Right cardiac atrium (tissue), 5 donors: ENCODE measurements at regions not wholly inside any gene's neighbourhood (a gene's known extent, or its start where the extent isn't known, plus 50 kb on each side); places are given as distances from the start of the nearest gene placed in this dataset.
"Not testable (repeated sequence)": the region's sequence is repeated elsewhere in the genome, so short reads cannot be mapped to it uniquely, and the experiment has no call there.

Experiments used
- ATAC-seq, 2 donors: fragments of 200-7000 bp; cut with Tn5 transposase; one replicate each; pipeline versions ENCODE4 v1.8.0 to v1.9.1; 2020; ENCODE audit warnings: moderate library complexity in 2 of 2, mild to moderate bottlenecking in 1 of 2
- DNase-seq, 3 donors: peaks; one replicate each; pipeline ENCODE4 v3.0.0-alpha.2; 2020
- H3K27ac ChIP-seq: one replicate; pipeline ENCODE4 v1.5.1; 2013; ENCODE audit warnings: mild to moderate bottlenecking, low read length, control low read depth, moderate library complexity
- H3K27me3 ChIP-seq: one replicate; pipeline ENCODE4 v1.6.1; 2013; ENCODE audit not compliant: control insufficient read depth, insufficient read depth
- H3K4me1 ChIP-seq: one replicate; pipeline ENCODE4 v1.6.1; 2013; ENCODE audit warnings: low read length; ENCODE audit not compliant: control insufficient read depth, insufficient read depth
- H3K4me3 ChIP-seq: one replicate; pipeline ENCODE4 v1.5.1; 2013; ENCODE audit warnings: low read length, control low read depth
- H3K9me3 ChIP-seq: one replicate; pipeline ENCODE4 v1.6.1; 2013; ENCODE audit warnings: low read length; ENCODE audit not compliant: control insufficient read depth
- WGBS: extraction: QIAGEN DNeasy Blood & Tissue Kit; methylation state at CpG from one replicate; pipeline ENCODE4 v1.1.7; 2013; 5-methylcytosine and 5-hydroxymethylcytosine counted together
- intact Hi-C, 4 donors: fragments of 100-400 bp; cut with DNase I; formaldehyde crosslinking; loops; one replicate each; pipeline versions ENCODE4 v1.11.0 to v1.14.0; 2022 to 2023
- donor health status: healthy with polysubstance abuse.
- donor health status: DM: no; HTN: yes; CAD: no.
- donor health status: DM: no; HTN: no; CAD: no.
- donor health status: DM: no; HTN: yes; CAD: no; lungs with severe emphysema.
- donor health status: DM: yes; HTN: yes; CAD: no.

DNA sequence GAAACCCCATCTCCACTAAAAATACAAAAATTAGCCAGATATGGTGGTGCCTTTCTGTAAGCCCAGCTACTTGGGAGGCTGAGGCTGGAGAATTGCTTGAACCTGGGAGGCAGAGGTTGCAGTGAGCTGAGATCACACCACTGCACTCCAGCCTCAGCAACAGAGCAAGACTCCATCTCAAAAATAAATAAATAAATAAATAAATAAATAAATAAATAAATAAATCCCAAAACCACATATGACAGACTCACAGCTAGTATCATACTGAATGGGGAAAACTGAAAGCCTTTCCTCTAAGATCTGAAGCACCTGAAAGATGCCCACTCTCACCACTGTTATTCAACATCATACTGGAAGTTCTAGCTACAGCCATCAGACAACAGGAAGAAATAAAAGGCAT lies 97.3 kb downstream of the TTC6 start:
- intact Hi-C loops, H3K9me3 ChIP-seq, H3K4me1 ChIP-seq, DNase-seq, H3K27me3 ChIP-seq, ATAC-seq, H3K4me3 ChIP-seq, H3K27ac ChIP-seq: not testable (repeated sequence)

- H3K9me3 ChIP-seq, H3K4me1 ChIP-seq, ATAC-seq, DNase-seq, intact Hi-C loops, H3K27ac ChIP-seq, H3K27me3 ChIP-seq, H3K4me3 ChIP-seq: not testable (repeated sequence)
- 70% methylated on average over 1 of the region's 1 CpG for WGBS
These were observed 98.0 kb downstream of the TTC6 start for GRCh38 chr14:37693420-37693819.

DNA sequence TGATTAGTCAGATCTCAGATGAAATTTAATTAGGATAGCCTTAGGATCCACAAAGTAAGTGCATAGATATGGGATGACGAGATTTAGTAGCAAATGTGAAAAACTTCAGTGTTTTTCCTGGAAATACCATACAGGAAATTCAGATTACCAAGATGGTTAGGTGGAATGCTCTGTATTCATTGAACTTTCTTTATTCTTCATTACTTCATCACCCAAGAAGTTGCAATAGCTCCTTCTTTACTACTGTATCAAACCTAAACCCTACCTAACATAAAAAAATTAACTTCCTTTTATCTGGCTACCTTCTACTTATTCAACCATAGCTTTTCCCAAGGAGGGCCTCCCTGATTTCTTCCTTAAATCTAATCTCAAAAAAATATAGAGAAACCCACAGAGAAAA lies 100.4 kb downstream of the TTC6 start:
- H3K4me1 ChIP-seq = no peaks in the 10 kb centered on the region
- H3K27ac ChIP-seq = no peak overlapping the region
- no peaks in the 10 kb centered on the region for H3K27me3 ChIP-seq
- H3K4me3 ChIP-seq = no peak overlapping the region
- H3K9me3 ChIP-seq = peaks cover 2% of the 10 kb centered on the region
- DNase-seq (no peak), ATAC-seq (no peak)
- intact Hi-C loops = no loop called here
- 74% methylated on average over 1 of the region's 1 CpG for WGBS

GRCh38 chr14:37697489-37698121 lies 102.2 kb downstream of the TTC6 start:
- ATAC-seq = no peak
- peaks cover 2% of the 10 kb centered on the region for H3K9me3 ChIP-seq
- no peaks in the 10 kb centered on the region for H3K27me3 ChIP-seq

GRCh38 chr14:37698840-37699777 lies 103.7 kb downstream of the TTC6 start:
- Histone ChIP-seq H3K4me1 (no peaks in the 10 kb centered on the region), H3K27me3 (no peaks in the 10 kb centered on the region), H3K27ac (no peak overlapping the region), H3K9me3 (peaks cover 2% of the 10 kb centered on the region), H3K4me3 (no peak overlapping the region)
- intact Hi-C loops = no loop called here
- DNase-seq (no peak), ATAC-seq (no peak)
- WGBS = 87% methylated on average over 4 of the region's 4 CpGs

More at GRCh38 chr14:37697489-37698121, 102.2 kb downstream of the TTC6 start:
- Histone ChIP-seq H3K4me3 (no peak overlapping the region), H3K27ac (no peak overlapping the region), H3K4me1 (no peaks in the 10 kb centered on the region)
- intact Hi-C loops = no loop called here
- no peak for DNase-seq

DNA sequence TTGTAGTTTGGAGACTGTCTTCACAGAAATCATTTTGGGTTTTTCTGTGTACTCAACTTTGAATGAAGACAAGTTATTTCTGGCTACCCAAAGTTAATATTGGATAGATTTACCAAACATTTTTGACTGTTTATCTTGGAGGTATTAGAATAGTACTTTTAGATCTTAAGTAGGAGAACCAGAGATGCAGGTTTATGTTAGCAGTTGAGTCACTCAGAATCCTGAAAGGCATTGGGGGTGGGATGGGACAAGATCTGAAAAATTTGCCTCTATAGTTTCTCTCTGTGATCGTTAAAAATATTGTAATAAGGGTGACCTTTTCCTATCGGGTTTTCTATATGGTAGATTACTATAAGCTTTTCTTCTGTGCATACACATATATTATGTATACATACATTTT lies 112.3 kb downstream of the TTC6 start:
- H3K9me3 ChIP-seq = no peaks in the 10 kb centered on the region
- no peak for DNase-seq
- intact Hi-C loops = no loop called here

GRCh38 chr14:37708481-37708880 lies 113.1 kb downstream of the TTC6 start:
- WGBS = 55% methylated on average over 2 of the region's 2 CpGs
- Histone ChIP-seq H3K27ac (no peak overlapping the region), H3K27me3 (no peaks in the 10 kb centered on the region), H3K4me1 (no peaks in the 10 kb centered on the region), H3K9me3 (no peaks in the 10 kb centered on the region), H3K4me3 (no peak overlapping the region)
- intact Hi-C loops = no loop called here
- no peak for ATAC-seq
- DNase-seq = no peak

More for the DNA sequence above, 112.3 kb downstream of the TTC6 start:
- H3K4me1 ChIP-seq = no peaks in the 10 kb centered on the region
- H3K4me3 ChIP-seq = no peak overlapping the region
- 83% methylated on average over 2 of the region's 2 CpGs for WGBS
- H3K27me3 ChIP-seq = no peaks in the 10 kb centered on the region
- no peak overlapping the region for H3K27ac ChIP-seq
- ATAC-seq = no peak

DNA sequence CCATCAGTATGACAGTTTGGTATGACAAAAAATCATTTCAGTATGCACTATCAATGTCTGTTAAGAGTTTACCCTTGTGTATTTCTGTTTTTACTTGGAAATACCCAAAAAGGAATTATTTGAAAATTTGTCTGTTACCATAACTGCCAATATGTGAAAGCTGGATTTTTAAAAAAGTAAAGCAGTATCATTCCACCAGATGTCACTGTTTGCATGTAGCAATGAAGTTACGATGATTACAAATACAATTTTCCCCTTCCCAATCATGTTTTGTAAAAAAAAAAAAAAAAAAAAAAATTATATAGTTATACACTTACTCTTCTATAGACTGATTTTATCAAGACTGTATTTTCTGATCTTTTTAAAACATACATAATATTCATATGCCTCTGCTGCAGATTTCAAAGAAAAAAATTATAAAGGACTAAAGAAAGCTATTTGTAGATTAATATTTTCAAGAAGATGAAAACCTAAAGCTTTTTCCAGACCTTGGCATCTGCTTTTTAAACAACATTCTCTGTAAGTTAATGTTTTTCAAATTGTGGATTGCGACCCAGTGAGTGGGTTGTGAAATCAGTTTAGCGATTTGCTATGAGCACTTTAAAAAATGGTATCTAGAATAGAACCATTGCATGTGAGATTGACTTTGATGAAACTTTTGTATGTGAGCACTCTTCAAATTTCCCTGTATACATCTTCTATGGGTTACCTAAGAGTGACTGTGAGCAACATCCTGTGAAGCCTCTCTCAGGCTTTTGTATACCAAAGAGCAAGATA lies 114.2 kb downstream of the TTC6 start:
- H3K27ac ChIP-seq = no peak overlapping the region
- intact Hi-C loops = loop anchor here (2.0 to 10.0 kb wide), 3 partner anchors 163 to 165 kb away; no protein-coding TSS in a partner anchor
- ATAC-seq (no peak), DNase-seq (no peak)
- H3K9me3 ChIP-seq = no peaks in the 10 kb centered on the region
- no peaks in the 10 kb centered on the region for H3K4me1 ChIP-seq
- WGBS = 62% methylated on average over 3 of the region's 3 CpGs
- H3K4me3 ChIP-seq = no peak overlapping the region
- H3K27me3 ChIP-seq = no peaks in the 10 kb centered on the region

GRCh38 chr14:37711356-37711830 lies 116.0 kb downstream of the TTC6 start:
- Histone ChIP-seq H3K4me1 (no peaks in the 10 kb centered on the region), H3K27ac (no peak overlapping the region), H3K4me3 (no peak overlapping the region), H3K9me3 (no peaks in the 10 kb centered on the region), H3K27me3 (no peaks in the 10 kb centered on the region)
- WGBS = 61% methylated on average over 1 of the region's 1 CpG
- DNase-seq = no peak
- intact Hi-C loops = loop anchor here (2.0 to 10.0 kb wide), 3 partner anchors 161 to 163 kb away; no protein-coding TSS in a partner anchor
- no peak for ATAC-seq

GRCh38 chr14:37711831-37712475 lies 116.5 kb downstream of the TTC6 start:
- no peaks in the 10 kb centered on the region for H3K9me3 ChIP-seq
- intact Hi-C loops = loop anchor here (2.0 to 10.0 kb wide), 3 partner anchors 160 to 163 kb away; no protein-coding TSS in a partner anchor
- no peak overlapping the region for H3K4me3 ChIP-seq
- H3K4me1 ChIP-seq = no peaks in the 10 kb centered on the region
- no peaks in the 10 kb centered on the region for H3K27me3 ChIP-seq
- 83% methylated on average over 5 of the region's 5 CpGs for WGBS
- H3K27ac ChIP-seq = no peak overlapping the region
- no peak for DNase-seq
- ATAC-seq = no peak
